ENCODE measurements at regions not wholly inside any gene's neighbourhood (a gene's known extent, or its start where the extent isn't known, plus 50 kb on each side); places are given as distances from the start of the nearest gene placed in this dataset.

DNA sequence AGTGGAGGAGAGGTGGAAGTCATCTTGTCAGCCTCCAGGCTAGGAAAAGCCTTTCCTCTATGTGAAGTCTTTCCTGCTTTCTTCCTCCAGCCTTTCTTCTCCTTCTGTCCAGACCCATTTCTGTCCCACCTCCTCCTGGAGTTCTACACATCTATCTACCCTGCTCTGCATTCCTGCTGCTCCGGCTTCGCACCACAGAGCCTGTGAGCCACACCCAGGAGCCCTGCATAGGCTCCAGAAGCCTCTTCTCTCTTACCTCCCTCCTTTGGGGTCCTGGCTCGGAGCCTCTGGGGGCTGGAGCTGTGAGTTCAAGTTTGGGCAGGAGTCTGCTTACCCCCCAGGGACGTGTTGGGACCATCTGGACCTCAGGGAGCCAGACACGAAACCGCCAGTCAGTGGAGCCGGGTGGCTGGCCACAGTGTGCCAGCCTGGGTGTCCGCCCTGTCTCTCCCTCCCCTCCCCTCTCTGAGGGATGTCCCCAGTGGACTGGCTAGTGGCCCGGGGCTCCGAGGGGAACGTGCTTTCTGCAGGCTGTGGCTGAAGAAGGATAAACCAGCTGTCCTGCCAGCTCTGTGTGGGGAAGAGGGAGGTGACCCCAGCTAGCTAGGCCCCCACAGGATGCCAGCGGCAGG, 99.2 kb downstream of the VEGFA start:
- WGBS: 64% methylated on average over 12 of the region's 12 CpGs
- H3K36me3 ChIP-seq: no peaks in the 10 kb centered on the region
- H3K27me3 ChIP-seq (replicated peaks; ENCODE audit: insufficient read depth): no peaks in the 10 kb centered on the region
- DNase-seq (ENCODE audit: low spot score): no peak
- no peak overlapping the region for H3K27ac ChIP-seq
- intact Hi-C loops (cut with DNase I): no loop called here
- H3K4me3 ChIP-seq: no peak overlapping the region
- no peaks in the 10 kb centered on the region for H3K4me1 ChIP-seq (replicated peaks)
- TF ChIP-seq, protein P1, sequence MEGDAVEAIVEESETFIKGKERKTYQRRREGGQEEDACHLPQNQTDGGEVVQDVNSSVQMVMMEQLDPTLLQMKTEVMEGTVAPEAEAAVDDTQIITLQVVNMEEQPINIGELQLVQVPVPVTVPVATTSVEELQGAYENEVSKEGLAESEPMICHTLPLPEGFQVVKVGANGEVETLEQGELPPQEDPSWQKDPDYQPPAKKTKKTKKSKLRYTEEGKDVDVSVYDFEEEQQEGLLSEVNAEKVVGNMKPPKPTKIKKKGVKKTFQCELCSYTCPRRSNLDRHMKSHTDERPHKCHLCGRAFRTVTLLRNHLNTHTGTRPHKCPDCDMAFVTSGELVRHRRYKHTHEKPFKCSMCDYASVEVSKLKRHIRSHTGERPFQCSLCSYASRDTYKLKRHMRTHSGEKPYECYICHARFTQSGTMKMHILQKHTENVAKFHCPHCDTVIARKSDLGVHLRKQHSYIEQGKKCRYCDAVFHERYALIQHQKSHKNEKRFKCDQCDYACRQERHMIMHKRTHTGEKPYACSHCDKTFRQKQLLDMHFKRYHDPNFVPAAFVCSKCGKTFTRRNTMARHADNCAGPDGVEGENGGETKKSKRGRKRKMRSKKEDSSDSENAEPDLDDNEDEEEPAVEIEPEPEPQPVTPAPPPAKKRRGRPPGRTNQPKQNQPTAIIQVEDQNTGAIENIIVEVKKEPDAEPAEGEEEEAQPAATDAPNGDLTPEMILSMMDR (IDR thresholded peaks at IDR 0.05): no peak
- no peak for TF ChIP-seq POLR2AphosphoS5 (IDR thresholded peaks at IDR 0.05)
- no peak for TF ChIP-seq POLR2A (IDR thresholded peaks at IDR 0.05)
- H3K9me3 ChIP-seq: no peaks in the 10 kb centered on the region

DNA sequence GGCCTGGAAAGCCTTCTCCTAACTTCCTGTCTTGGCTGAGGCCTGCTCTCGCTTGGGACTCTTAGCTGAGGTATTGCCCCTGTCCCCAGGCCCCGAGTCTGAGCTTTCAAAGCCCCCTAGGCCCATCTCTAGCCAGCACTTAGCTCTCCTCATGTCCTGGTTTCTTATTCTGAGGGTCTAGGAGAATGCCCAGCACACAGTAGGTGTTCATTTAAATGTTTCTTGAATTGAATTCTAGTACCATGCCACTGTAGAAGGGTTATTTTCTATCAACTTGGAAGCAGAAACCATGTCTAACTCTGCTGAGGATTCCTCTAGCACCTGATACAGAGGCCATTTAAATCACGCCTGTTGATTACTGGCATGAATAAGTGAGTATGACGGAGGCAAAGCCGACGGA, 98.5 kb downstream of the VEGFA start:
- no peak for DNase-seq (ENCODE audit: low spot score)
- 92% methylated on average over 6 of the region's 6 CpGs for WGBS
- TF ChIP-seq, protein P1 (IDR thresholded peaks at IDR 0.05): no peak
- TF ChIP-seq POLR2A (IDR thresholded peaks at IDR 0.05) (no peak), POLR2AphosphoS5 (IDR thresholded peaks at IDR 0.05) (no peak)
- Histone ChIP-seq H3K9me3 (no peaks in the 10 kb centered on the region), H3K36me3 (no peaks in the 10 kb centered on the region), H3K4me3 (no peak overlapping the region), H3K4me1 (replicated peaks) (no peaks in the 10 kb centered on the region), H3K27me3 (replicated peaks; ENCODE audit: insufficient read depth) (no peaks in the 10 kb centered on the region), H3K27ac (no peak overlapping the region)
- intact Hi-C loops (cut with DNase I): no loop called here

DNA sequence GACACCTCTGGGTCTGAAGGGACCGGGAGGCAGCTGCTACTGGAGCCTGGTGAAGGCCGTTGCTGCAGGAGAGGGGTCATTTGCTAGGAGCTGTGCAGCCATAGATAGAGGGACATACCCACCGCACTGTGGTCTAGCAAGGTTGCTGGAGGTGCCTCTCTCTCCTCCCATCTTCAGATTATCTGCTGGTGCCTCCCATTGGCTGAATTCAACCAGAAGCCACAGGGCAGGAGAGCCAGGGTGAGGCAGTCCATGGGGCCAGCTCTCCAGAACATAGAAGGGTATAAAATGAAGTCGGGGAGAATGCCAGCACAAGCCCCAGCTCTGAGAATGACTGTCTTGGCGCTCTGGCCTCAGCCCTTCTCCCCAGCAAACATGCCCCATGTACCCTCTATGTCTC, 98.0 kb downstream of the VEGFA start:
- intact Hi-C loops (cut with DNase I): no loop called here
- H3K4me3 ChIP-seq: no peak overlapping the region
- no peak overlapping the region for H3K27ac ChIP-seq
- H3K9me3 ChIP-seq: no peaks in the 10 kb centered on the region
- 94% methylated on average over 5 of the region's 5 CpGs for WGBS
- H3K36me3 ChIP-seq: no peaks in the 10 kb centered on the region
- no peaks in the 10 kb centered on the region for H3K4me1 ChIP-seq (replicated peaks)
- H3K27me3 ChIP-seq (replicated peaks; ENCODE audit: insufficient read depth): no peaks in the 10 kb centered on the region
- DNase-seq (ENCODE audit: low spot score): no peak
- no peak for TF ChIP-seq POLR2A (IDR thresholded peaks at IDR 0.05)
- TF ChIP-seq, protein P1 (IDR thresholded peaks at IDR 0.05): no peak
- TF ChIP-seq POLR2AphosphoS5 (IDR thresholded peaks at IDR 0.05): no peak

DNA sequence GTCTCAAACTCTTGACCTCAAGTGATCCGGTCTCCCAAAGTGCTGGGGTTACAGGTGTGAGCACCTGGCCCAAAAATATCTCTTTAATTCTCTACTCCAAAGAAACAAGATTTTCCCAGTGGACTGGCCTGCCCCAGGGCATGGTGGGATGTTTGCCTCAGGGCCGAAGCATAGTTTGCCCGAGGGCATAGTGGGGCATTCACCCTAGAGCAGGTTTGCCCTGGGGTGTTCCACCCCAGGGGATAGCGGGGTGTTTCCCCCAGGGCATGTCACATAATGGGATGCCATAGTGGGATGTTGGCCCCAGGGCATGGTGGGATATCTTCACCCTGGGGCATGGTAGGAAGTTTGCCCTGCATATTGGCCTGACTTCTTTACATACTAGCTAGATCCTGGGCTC, 97.2 kb downstream of the VEGFA start:
- no peak for DNase-seq (ENCODE audit: low spot score)
- TF ChIP-seq, protein P1 (IDR thresholded peaks at IDR 0.05): no peak
- TF ChIP-seq POLR2AphosphoS5 (IDR thresholded peaks at IDR 0.05): no peak
- TF ChIP-seq POLR2A (IDR thresholded peaks at IDR 0.05): no peak
- Histone ChIP-seq H3K36me3 (no peaks in the 10 kb centered on the region), H3K4me3 (no peak overlapping the region), H3K9me3 (no peaks in the 10 kb centered on the region), H3K4me1 (replicated peaks) (no peaks in the 10 kb centered on the region), H3K27ac (no peak overlapping the region), H3K27me3 (replicated peaks; ENCODE audit: insufficient read depth) (no peaks in the 10 kb centered on the region)
- intact Hi-C loops (cut with DNase I): no loop called here
- 94% methylated on average over 4 of the region's 4 CpGs for WGBS

DNA sequence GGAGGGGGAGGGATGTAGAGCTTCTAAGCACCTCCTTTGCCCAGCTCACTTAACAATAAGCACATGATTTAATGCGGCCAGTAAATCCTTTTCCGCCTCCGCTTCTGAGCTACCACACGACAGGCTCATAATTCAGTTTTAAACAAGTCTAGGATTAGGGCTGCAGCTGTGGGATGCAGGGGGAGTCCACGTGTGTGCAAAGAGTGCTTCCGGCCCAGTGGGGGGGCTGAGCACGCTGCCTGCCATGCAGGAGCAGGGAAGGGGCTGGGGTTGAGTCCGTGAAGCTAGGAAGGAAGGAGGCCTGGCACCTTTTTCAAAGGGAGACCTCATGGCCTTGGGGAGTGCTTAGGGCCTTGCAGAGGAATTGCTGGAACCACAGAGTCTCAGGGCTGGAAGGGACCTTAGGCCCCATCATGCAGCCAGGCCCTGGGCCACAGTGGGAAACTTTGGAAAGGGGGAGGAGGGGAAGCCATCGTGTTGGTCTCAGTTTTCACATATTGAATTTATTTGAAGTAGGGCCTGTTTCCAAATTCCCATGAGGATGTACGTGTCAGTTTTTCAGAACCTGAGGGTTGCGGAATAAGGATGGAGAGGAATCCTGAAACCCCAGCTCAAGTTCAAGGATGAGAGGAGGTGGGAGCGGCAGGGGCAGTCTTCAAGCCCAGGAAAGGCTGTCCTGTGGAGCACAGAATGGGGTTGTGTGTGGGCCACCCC, 96.1 kb downstream of the VEGFA start:
- DNase-seq (ENCODE audit: low spot score): no peak
- intact Hi-C loops (cut with DNase I): no loop called here
- 69% methylated on average over 12 of the region's 12 CpGs for WGBS

More for the DNA sequence above, 96.1 kb downstream of the VEGFA start:
- Histone ChIP-seq H3K9me3 (no peaks in the 10 kb centered on the region), H3K27ac (no peak overlapping the region), H3K36me3 (no peaks in the 10 kb centered on the region), H3K4me3 (no peak overlapping the region), H3K4me1 (replicated peaks) (no peaks in the 10 kb centered on the region), H3K27me3 (replicated peaks; ENCODE audit: insufficient read depth) (no peaks in the 10 kb centered on the region)
- TF ChIP-seq, protein P1 (IDR thresholded peaks at IDR 0.05): no peak
- TF ChIP-seq POLR2A (IDR thresholded peaks at IDR 0.05): no peak

Measured in prostate gland (tissue), 2 donors.